Upper lobe of right lung (tissue), 1 donor: ENCODE measurements at regions not wholly inside any gene's neighbourhood (a gene's known extent, or its start where the extent isn't known, plus 50 kb on each side); places are given as distances from the start of the nearest gene placed in this dataset.

Experiments
- ATAC-seq: fragments of 200-7000 bp; cut with Tn5 transposase; one replicate; pipeline ENCODE4 v1.9.1; 2020; ENCODE audit warnings: mild to moderate bottlenecking, moderate library complexity
- DNase-seq: peaks from one replicate; pipeline ENCODE4 v3.0.0-alpha.2; 2020
- H3K27ac ChIP-seq: fragments of 200-600 bp; one replicate; pipeline ENCODE4 v1.8.0; 2022
- H3K27me3 ChIP-seq: fragments of 200-600 bp; one replicate; pipeline ENCODE4 v1.8.0; 2022; ENCODE audit warnings: mild to moderate bottlenecking
- H3K36me3 ChIP-seq: fragments of 200-600 bp; one replicate; pipeline ENCODE4 v1.8.0; 2022
- H3K4me1 ChIP-seq: fragments of 200-600 bp; one replicate; pipeline ENCODE4 v1.8.0; 2022
- H3K4me3 ChIP-seq: fragments of 200-600 bp; one replicate; pipeline ENCODE4 v1.8.0; 2022; ENCODE audit warnings: mild to moderate bottlenecking
- H3K9me3 ChIP-seq: fragments of 200-600 bp; one replicate; pipeline ENCODE4 v1.8.0; 2022
- intact Hi-C: fragments of 100-400 bp; cut with DNase I; formaldehyde crosslinking; loops from one replicate; pipeline ENCODE4 v1.11.0; 2022
- TF ChIP-seq, protein P1 (sequence below): fragments of 200-600 bp; IDR thresholded peaks from one replicate; pipeline ENCODE4 v1.8.0; 2022; ENCODE audit warnings: antibody characterized with exemption
- donor health status: DM: no; HTN: yes; CAD: no; lungs with severe emphysema.

DNA sequence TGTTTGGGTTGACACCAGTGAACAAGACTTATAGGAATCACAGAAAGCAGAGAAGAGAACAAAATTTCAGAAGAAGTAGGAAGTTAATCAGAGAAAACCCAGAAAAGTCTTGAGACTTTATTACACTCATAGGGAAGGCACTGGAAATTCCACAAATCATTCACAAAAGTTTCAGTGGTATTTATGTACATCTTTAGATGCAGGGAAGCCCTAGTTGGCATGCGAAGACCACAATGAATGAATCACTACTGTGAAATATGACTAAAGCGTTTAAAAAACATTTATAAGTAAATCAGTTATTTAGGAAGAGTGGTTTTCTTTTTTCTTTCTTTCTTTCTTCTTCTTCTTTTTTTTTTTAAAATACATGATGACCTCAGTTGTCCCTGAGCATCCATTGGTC is 105.1 kb downstream of the NUP35 start:
- no peak overlapping the region for H3K27ac ChIP-seq
- no peaks in the 10 kb centered on the region for H3K27me3 ChIP-seq
- H3K9me3 ChIP-seq, result no peaks in the 10 kb centered on the region
- TF ChIP-seq, protein P1, sequence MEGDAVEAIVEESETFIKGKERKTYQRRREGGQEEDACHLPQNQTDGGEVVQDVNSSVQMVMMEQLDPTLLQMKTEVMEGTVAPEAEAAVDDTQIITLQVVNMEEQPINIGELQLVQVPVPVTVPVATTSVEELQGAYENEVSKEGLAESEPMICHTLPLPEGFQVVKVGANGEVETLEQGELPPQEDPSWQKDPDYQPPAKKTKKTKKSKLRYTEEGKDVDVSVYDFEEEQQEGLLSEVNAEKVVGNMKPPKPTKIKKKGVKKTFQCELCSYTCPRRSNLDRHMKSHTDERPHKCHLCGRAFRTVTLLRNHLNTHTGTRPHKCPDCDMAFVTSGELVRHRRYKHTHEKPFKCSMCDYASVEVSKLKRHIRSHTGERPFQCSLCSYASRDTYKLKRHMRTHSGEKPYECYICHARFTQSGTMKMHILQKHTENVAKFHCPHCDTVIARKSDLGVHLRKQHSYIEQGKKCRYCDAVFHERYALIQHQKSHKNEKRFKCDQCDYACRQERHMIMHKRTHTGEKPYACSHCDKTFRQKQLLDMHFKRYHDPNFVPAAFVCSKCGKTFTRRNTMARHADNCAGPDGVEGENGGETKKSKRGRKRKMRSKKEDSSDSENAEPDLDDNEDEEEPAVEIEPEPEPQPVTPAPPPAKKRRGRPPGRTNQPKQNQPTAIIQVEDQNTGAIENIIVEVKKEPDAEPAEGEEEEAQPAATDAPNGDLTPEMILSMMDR, result no peak
- H3K4me1 ChIP-seq, result no peaks in the 10 kb centered on the region
- ATAC-seq (no peak), DNase-seq (no peak)
- intact Hi-C loops, result no loop called here
- no peak overlapping the region for H3K4me3 ChIP-seq
- no peaks in the 10 kb centered on the region for H3K36me3 ChIP-seq

DNA sequence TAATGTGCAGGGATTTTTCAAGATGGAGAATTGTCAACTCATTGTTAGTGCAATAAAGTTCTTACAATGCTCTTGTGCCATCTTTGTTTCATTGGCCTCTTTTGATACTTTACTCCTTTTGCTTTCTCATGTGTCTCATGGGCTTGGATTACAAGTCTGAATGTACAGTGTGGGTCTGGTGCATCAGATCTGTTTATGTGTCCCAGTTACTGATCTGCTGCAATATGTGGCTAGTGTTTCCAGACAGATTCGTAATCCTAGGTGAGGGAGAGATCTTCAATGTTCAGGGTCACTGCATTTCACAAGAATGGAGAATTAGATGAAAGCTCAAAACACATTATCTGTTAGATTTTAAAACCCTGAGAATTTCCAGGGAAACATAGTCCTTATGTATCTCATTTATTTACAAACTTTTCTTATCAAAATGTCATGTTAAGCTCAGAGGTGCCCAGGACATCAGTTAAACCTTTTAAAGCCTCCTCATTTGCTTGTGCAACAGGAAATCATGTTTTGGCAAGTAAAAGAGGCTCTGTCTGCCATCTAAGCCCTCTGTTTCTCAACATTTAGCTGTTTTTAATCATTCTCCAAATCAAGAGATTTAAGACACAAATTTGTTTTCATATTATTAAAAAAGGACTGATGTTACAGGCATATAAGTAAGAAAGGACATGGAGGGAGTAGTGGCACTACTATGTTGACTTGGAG is 108.1 kb downstream of the NUP35 start:
- H3K4me3 ChIP-seq, result no peak overlapping the region
- intact Hi-C loops, result no loop called here
- TF ChIP-seq, protein P1, result no peak
- no peak overlapping the region for H3K27ac ChIP-seq
- ATAC-seq, result no peak
- no peaks in the 10 kb centered on the region for H3K36me3 ChIP-seq
- no peaks in the 10 kb centered on the region for H3K4me1 ChIP-seq
- no peaks in the 10 kb centered on the region for H3K27me3 ChIP-seq
- DNase-seq, result no peak
- H3K9me3 ChIP-seq, result no peaks in the 10 kb centered on the region

DNA sequence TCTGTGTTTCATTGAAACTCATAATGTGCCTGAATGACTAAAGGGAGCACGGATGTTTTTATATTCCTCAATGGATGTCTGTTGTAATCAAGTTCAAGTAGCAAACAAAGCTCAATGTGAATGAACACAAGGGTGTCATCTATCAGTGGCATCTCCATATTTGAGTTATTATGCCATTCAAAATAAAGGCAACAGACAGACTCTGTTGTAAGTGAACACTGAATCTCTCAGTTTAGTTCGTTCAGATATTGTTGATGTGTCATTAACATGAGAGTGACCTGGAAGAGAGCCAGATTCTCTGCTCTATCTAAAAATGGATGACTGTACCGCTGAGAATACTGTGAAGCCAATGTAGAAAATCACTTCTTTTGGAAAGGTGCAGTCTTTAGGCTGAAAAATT is 118.7 kb downstream of the NUP35 start:
- intact Hi-C loops, result no loop called here
- ATAC-seq (no peak), DNase-seq (no peak)
- Histone ChIP-seq H3K9me3 (no peaks in the 10 kb centered on the region), H3K27ac (no peak overlapping the region), H3K36me3 (no peaks in the 10 kb centered on the region), H3K27me3 (no peaks in the 10 kb centered on the region), H3K4me3 (no peak overlapping the region), H3K4me1 (no peaks in the 10 kb centered on the region)
- TF ChIP-seq, protein P1, result no peak

DNA sequence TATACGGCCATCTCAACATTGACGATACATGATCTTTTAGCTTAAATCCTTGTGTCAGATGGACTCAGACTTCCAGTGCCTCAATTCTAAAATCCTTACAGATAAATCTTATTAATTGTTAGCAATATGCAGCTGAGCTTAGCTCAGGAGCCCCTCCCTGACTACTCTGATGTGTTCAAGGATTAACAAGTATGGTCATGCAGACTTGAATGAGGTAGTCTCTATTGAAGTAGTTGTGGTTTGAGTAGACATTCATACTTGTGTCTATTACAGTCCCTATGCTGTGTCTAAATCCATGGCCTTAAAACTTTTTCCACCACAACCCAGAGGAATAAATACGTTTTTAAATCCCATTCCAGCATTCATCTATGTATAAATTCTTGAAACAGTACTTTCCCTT is 119.5 kb downstream of the NUP35 start:
- intact Hi-C loops, result no loop called here
- Histone ChIP-seq H3K4me1 (no peaks in the 10 kb centered on the region), H3K27ac (no peak overlapping the region), H3K27me3 (no peaks in the 10 kb centered on the region), H3K9me3 (no peaks in the 10 kb centered on the region), H3K4me3 (no peak overlapping the region), H3K36me3 (no peaks in the 10 kb centered on the region)
- no peak for ATAC-seq
- no peak for DNase-seq
- TF ChIP-seq, protein P1, result no peak

DNA sequence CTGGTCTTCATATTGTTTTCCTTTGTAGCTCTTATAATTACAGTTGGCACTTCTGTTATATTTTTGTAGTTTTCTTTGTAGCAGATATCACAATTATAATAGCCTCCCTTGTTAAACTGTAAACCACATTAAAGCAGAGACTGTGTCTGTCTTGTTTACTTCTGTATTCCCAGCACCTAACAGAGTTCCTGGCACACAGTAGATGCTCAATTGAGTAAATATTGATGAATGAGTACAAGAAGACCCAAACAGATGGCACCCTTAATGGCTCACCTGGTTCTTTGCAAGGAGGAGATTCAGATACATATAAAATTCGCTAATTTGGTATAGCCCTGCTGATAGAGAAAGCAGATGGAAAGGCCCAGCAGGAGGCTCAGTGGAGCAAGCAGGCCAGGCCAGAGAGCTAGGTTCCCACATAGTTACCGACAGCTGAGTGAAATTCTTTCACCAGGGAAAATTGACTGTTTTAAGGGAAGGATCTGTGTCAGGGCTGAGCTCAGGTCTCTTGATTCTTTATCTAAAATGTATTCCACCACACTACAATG is 120.1 kb downstream of the NUP35 start:
- intact Hi-C loops, result no loop called here
- no peak overlapping the region for H3K27ac ChIP-seq
- DNase-seq, result no peak
- no peaks in the 10 kb centered on the region for H3K27me3 ChIP-seq
- no peaks in the 10 kb centered on the region for H3K4me1 ChIP-seq
- H3K36me3 ChIP-seq, result no peaks in the 10 kb centered on the region
- TF ChIP-seq, protein P1, result no peak
- ATAC-seq, result no peak
- no peaks in the 10 kb centered on the region for H3K9me3 ChIP-seq
- H3K4me3 ChIP-seq, result no peak overlapping the region
